ENCODE measurements at regions not wholly inside any gene's neighbourhood (a gene's known extent, or its start where the extent isn't known, plus 50 kb on each side); places are given as distances from the start of the nearest gene placed in this dataset.

- FAIRE-seq, result no peak
Measured at GRCh38 chr7:52325237-52325636, 710.2 kb upstream of the POM121L12 start.

GRCh38 chr7:52323202-52323746 lies 712.2 kb upstream of the POM121L12 start:
- no peak for FAIRE-seq

GRCh38 chr7:52320610-52321009 lies 714.8 kb upstream of the POM121L12 start:
- no peak for FAIRE-seq

GRCh38 chr7:52317921-52318320 lies 717.5 kb upstream of the POM121L12 start:
- FAIRE-seq, result no peak

GRCh38 chr7:52311886-52312285 lies 723.5 kb upstream of the POM121L12 start:
- FAIRE-seq, result no peak

- no peak for FAIRE-seq
Measured at GRCh38 chr7:52309631-52310030, 725.8 kb upstream of the POM121L12 start.

GRCh38 chr7:52302765-52303520 lies 732.5 kb upstream of the POM121L12 start:
- no peak for FAIRE-seq

GRCh38 chr7:52297128-52297527 lies 738.3 kb upstream of the POM121L12 start:
- no peak for FAIRE-seq

- no peak for FAIRE-seq
Measured at GRCh38 chr7:52294942-52295341, 740.5 kb upstream of the POM121L12 start.

- FAIRE-seq, result no peak
Measured at GRCh38 chr7:52289247-52289646, 746.2 kb upstream of the POM121L12 start.

GRCh38 chr7:52287698-52288097 lies 747.7 kb upstream of the POM121L12 start:
- FAIRE-seq, result peak; percentile 40

- FAIRE-seq, result no peak
Measured at GRCh38 chr7:52285689-52286088, 749.7 kb upstream of the POM121L12 start.

GRCh38 chr7:52283335-52283734 lies 752.1 kb upstream of the POM121L12 start:
- FAIRE-seq, result no peak

- FAIRE-seq, result no peak
Measured at GRCh38 chr7:52273685-52274610, 761.5 kb upstream of the POM121L12 start.

GRCh38 chr7:52271703-52272102 lies 763.7 kb upstream of the POM121L12 start:
- no peak for FAIRE-seq

GRCh38 chr7:52270301-52270700 lies 765.1 kb upstream of the POM121L12 start:
- no peak for FAIRE-seq

GRCh38 chr7:52269669-52270068 lies 765.8 kb upstream of the POM121L12 start:
- FAIRE-seq, result no peak

- no peak for FAIRE-seq
Measured at GRCh38 chr7:52261057-52261456, 774.4 kb upstream of the POM121L12 start.

GRCh38 chr7:52260046-52260665 lies 775.3 kb upstream of the POM121L12 start:
- FAIRE-seq, result no peak

GRCh38 chr7:52257890-52258289 lies 777.5 kb upstream of the POM121L12 start:
- FAIRE-seq, result no peak

GRCh38 chr7:52254396-52255010 lies 780.9 kb upstream of the POM121L12 start:
- FAIRE-seq, result no peak

GRCh38 chr7:52253953-52254352 lies 781.5 kb upstream of the POM121L12 start:
- FAIRE-seq, result no peak

GRCh38 chr7:52249741-52250140 lies 785.7 kb upstream of the POM121L12 start:
- no peak for FAIRE-seq

Measured in TTC549 (cell line).